HL-60 (cell line): ENCODE measurements at regions not wholly inside any gene's neighbourhood (a gene's known extent, or its start where the extent isn't known, plus 50 kb on each side); places are given as distances from the start of the nearest gene placed in this dataset.

Experiments
- DNase-seq, 2 experiments: peaks; one replicate each; pipeline ENCODE4 v3.0.0-alpha.2; 2010 to 2020; ENCODE audit warnings: low read depth in 1 of 2, low spot score in 1 of 2
- H3K27ac ChIP-seq: fragments of 250-450 bp; sonication (Bioruptor Pico); replicated peaks from 2 replicates; pipeline ENCODE4 v1.5.1; 2020; ENCODE audit warnings: mild to moderate bottlenecking, moderate library complexity
- H3K27me3 ChIP-seq: fragments of 250-450 bp; sonication (Bioruptor Pico); 2 replicates; pipeline ENCODE4 v1.5.1; 2021; ENCODE audit warnings: mild to moderate bottlenecking, moderate library complexity; ENCODE audit not compliant: insufficient read depth, poor library complexity, severe bottlenecking
- H3K4me3 ChIP-seq: replicated peaks from 2 replicates; pipeline ENCODE4 v1.5.1; 2011; ENCODE audit warnings: mild to moderate bottlenecking, control low read depth, low read length; ENCODE audit not compliant: insufficient read depth
- GABPA ChIP-seq: IDR thresholded peaks from 2 replicates; pipeline ENCODE4 v1.6.1; 2012; ENCODE audit warnings: low read depth
- POLR2AphosphoS5 ChIP-seq: IDR thresholded peaks from 2 replicates; pipeline ENCODE4 v1.6.1; 2012; ENCODE audit warnings: low read depth
- SPI1 ChIP-seq: IDR thresholded peaks from 2 replicates; pipeline ENCODE4 v1.6.1; 2012; ENCODE audit warnings: low read depth, mild to moderate bottlenecking, borderline replicate concordance
- TF ChIP-seq, protein P1 (sequence below): IDR thresholded peaks from one replicate; pipeline ENCODE4 v1.5.1; 2011; ENCODE audit warnings: low read length, control low read depth, inconsistent platforms; ENCODE audit not compliant: insufficient read depth
- TF ChIP-seq, protein P2 (sequence below): IDR thresholded peaks from 2 replicates; pipeline ENCODE4 v1.6.1; 2012; ENCODE audit warnings: low read depth; ENCODE audit not compliant: insufficient replicate concordance

DNA sequence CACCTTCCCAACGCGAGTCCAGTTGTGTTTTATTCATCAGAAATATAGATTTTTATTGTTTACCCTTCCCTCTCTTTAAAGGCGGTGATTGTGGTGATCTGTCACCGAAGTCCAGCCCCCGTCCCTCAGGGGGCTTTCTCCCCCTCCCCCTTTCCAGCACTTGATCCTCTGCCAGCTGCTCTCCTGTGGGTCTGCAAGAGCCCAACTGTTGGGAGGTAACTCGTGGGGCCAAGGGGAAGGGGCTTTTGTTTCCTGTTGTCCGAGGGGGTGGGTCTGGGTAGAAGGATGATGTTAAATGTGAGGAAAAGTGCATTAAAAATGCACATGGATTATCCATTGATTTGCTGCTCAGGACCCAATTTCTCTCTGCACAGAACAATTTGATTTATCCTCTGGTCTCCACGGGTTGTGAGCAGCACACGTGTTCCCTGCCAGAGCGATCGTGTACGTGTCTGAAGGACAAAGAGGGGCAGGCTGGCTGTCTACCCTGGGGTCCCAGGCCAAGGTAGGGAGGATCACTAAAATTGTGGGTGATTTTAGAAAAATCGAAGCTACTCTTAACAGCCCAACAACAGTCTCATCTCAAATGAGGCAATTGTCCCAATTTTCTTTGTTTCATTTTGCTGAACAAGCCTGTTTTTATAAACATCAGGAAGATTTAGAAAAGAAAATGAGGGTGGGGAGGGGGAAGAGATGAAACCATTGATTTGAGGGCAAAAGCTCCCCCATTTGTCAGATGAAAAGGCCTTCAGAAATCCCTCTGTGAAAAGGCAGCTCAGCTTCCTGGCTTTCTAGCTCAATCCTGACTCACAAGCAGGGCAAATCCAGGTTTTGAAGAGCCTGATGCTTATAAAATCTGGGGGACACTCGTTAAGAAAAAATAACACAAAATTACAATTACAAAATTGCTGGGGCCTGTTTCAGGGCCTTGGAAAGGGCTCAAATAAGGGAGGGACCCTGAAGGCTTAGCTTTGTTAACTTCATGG is 176.2 kb downstream of the RHOU start:
- Histone ChIP-seq H3K27ac (no peak overlapping the region), H3K27me3 (no peaks in the 10 kb centered on the region), H3K4me3 (no peak overlapping the region)
- TF ChIP-seq, protein P1, sequence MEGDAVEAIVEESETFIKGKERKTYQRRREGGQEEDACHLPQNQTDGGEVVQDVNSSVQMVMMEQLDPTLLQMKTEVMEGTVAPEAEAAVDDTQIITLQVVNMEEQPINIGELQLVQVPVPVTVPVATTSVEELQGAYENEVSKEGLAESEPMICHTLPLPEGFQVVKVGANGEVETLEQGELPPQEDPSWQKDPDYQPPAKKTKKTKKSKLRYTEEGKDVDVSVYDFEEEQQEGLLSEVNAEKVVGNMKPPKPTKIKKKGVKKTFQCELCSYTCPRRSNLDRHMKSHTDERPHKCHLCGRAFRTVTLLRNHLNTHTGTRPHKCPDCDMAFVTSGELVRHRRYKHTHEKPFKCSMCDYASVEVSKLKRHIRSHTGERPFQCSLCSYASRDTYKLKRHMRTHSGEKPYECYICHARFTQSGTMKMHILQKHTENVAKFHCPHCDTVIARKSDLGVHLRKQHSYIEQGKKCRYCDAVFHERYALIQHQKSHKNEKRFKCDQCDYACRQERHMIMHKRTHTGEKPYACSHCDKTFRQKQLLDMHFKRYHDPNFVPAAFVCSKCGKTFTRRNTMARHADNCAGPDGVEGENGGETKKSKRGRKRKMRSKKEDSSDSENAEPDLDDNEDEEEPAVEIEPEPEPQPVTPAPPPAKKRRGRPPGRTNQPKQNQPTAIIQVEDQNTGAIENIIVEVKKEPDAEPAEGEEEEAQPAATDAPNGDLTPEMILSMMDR: no peak
- TF ChIP-seq POLR2AphosphoS5 (no peak), GABPA (no peak), SPI1 (no peak)
- TF ChIP-seq, protein P2, sequence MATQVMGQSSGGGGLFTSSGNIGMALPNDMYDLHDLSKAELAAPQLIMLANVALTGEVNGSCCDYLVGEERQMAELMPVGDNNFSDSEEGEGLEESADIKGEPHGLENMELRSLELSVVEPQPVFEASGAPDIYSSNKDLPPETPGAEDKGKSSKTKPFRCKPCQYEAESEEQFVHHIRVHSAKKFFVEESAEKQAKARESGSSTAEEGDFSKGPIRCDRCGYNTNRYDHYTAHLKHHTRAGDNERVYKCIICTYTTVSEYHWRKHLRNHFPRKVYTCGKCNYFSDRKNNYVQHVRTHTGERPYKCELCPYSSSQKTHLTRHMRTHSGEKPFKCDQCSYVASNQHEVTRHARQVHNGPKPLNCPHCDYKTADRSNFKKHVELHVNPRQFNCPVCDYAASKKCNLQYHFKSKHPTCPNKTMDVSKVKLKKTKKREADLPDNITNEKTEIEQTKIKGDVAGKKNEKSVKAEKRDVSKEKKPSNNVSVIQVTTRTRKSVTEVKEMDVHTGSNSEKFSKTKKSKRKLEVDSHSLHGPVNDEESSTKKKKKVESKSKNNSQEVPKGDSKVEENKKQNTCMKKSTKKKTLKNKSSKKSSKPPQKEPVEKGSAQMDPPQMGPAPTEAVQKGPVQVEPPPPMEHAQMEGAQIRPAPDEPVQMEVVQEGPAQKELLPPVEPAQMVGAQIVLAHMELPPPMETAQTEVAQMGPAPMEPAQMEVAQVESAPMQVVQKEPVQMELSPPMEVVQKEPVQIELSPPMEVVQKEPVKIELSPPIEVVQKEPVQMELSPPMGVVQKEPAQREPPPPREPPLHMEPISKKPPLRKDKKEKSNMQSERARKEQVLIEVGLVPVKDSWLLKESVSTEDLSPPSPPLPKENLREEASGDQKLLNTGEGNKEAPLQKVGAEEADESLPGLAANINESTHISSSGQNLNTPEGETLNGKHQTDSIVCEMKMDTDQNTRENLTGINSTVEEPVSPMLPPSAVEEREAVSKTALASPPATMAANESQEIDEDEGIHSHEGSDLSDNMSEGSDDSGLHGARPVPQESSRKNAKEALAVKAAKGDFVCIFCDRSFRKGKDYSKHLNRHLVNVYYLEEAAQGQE: no peak
- no peak for DNase-seq

DNA sequence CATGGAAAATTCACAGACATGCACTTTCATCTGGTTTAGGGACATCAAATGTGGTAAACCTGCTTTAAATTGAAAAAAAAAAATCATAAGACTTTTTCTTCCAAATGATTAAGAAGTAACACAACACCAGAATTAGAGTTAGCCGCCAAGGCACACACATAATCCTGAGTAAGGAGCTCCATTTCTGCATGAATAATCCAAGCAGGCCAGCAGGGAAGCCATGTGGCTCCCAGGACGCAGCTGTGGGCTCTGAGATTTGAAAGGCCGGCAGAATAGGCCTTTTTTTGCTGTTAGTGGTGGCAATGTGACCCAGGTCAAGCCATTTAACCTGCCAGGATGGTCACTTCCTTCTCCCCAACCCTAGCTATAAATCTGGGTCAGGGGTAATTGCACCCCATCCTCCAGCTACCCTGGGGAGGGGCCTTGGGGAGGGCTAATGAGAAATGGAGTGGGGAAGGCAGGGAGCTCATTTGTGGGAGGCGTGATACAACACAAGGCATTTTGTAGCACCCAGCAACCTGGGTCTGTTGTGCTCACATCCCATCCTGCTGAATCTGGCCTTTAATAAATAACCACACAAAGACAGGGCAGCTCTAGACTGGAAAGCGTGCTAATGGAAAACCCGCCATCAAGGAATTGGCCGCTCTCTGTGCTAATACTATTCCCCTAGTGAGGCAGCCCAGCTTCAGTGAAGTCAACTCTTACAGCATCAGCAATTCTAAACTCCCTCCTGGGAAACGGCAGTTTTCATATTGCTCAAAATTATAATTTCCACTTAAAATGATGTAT is 178.5 kb downstream of the RHOU start:
- H3K4me3 ChIP-seq: no peak overlapping the region
- TF ChIP-seq, protein P1: no peak
- no peak for TF ChIP-seq GABPA
- no peak for TF ChIP-seq SPI1
- TF ChIP-seq, protein P2: no peak
- no peak for TF ChIP-seq POLR2AphosphoS5
- no peak overlapping the region for H3K27ac ChIP-seq
- no peaks in the 10 kb centered on the region for H3K27me3 ChIP-seq
- DNase-seq: no peak

DNA sequence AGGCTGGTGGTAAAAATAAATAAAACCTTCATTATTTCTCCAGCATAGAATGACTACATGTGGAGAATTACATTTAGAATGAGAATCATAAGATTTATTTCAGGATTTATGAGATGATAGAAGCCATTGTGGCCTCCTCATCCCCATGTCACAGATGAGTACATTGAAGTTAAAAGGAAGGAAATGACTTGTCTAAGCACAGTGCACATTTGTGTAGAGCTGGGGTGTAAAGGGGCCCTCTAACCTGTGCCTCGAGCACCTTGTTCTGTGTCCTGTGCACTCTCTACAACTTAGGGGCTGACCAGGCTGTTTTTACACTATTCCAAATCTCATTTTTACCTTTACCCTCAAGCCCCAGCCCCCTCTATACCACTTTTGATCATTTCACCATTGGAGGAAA is 179.4 kb downstream of the RHOU start:
- DNase-seq: no peak
- no peak overlapping the region for H3K27ac ChIP-seq

More for the DNA sequence above, 179.4 kb downstream of the RHOU start:
- H3K27me3 ChIP-seq: no peaks in the 10 kb centered on the region
- TF ChIP-seq, protein P2: no peak
- TF ChIP-seq GABPA: no peak
- no peak for TF ChIP-seq POLR2AphosphoS5
- no peak overlapping the region for H3K4me3 ChIP-seq
